Suprapubic skin (tissue), 3 donors: ENCODE measurements at regions not wholly inside any gene's neighbourhood (a gene's known extent, or its start where the extent isn't known, plus 50 kb on each side); places are given as distances from the start of the nearest gene placed in this dataset.

Source experiments
- CTCF ChIP-seq, 2 donors: fragments of 200-600 bp in 1 of 2; fragments of 450-650 bp in 1 of 2; sonication (generic) in 1 of 2; IDR thresholded peaks; one replicate each; pipeline ENCODE4 v1.5.1; 2016 to 2019; ENCODE audit warnings: antibody characterized with exemption in 2 of 2, mild to moderate bottlenecking in 1 of 2, moderate library complexity in 1 of 2
- POLR2A ChIP-seq, 2 donors: fragments of 450-650 bp; IDR thresholded peaks; one replicate each; pipeline ENCODE4 v1.6.1; 2017; ENCODE audit warnings: antibody characterized with exemption in 2 of 2, mild to moderate bottlenecking in 2 of 2, moderate library complexity in 2 of 2

- TF ChIP-seq CTCF (IDR thresholded peaks at IDR 0.05) (no peak), POLR2A (IDR thresholded peaks at IDR 0.05) (no peak)
Measured at GRCh38 chr15:81680829-81681228, 306.8 kb upstream of the TMC3 start.
